H1 (cell line): ENCODE measurements at regions not wholly inside any gene's neighbourhood (a gene's known extent, or its start where the extent isn't known, plus 50 kb on each side); places are given as distances from the start of the nearest gene placed in this dataset.

ENCODE experiments used
- CTCF ChIA-PET: fragments of 300-600 bp; sonication (Branson Sonifier 250); formaldehyde crosslinking; loops from one replicate; lab custom pipeline; 2021; ENCODE audit not compliant: partially characterized antibody; lab: Charles Lee
- POLR2A ChIA-PET: fragments of 300-600 bp; sonication (Branson Sonifier 250); formaldehyde crosslinking; loops from one replicate; lab custom pipeline; 2021; ENCODE audit warnings: inconsistent platforms; ENCODE audit not compliant: partially characterized antibody; lab: Charles Lee
- DNase-seq, 2 experiments: peaks; one replicate each; pipeline versions ENCODE4 v3.0.0 to v3.0.0-alpha.2; 2010 to 2022; ENCODE audit warnings: low spot score in 2 of 2, low read depth in 1 of 2, mixed read lengths in 1 of 2
- FAIRE-seq: peaks from 2 replicates; lab custom pipeline; 2011; peaks lifted over from hg19 to GRCh38; lab: Jason Lieb, UNC
- H2AFZ ChIP-seq: 2 replicates; pipeline ENCODE4 v1.8.1; 2012; ENCODE audit warnings: low read length, inconsistent platforms
- H2AK5ac ChIP-seq: 2 replicates; pipeline ENCODE4 v1.6.1; 2013; ENCODE audit warnings: low read depth, low read length
- H2BK120ac ChIP-seq: replicated peaks from 2 replicates; pipeline ENCODE3; 2013; ENCODE audit warnings: low read depth, low read length, inconsistent platforms
- H2BK12ac ChIP-seq: 2 replicates; pipeline ENCODE4 v1.6.1; 2013; ENCODE audit warnings: low read depth, low read length
- H2BK15ac ChIP-seq: 2 replicates; pipeline ENCODE4 v1.6.1; 2013; ENCODE audit warnings: low read length
- H2BK20ac ChIP-seq: 2 replicates; pipeline ENCODE4 v1.6.1; 2013; ENCODE audit warnings: low read length
- H2BK5ac ChIP-seq: 2 replicates; pipeline ENCODE4 v1.6.1; 2013; ENCODE audit warnings: low read depth, low read length
- H3K14ac ChIP-seq: 2 replicates; pipeline ENCODE4 v1.6.1; 2013; ENCODE audit warnings: inconsistent platforms; ENCODE audit not compliant: insufficient read length
- H3K18ac ChIP-seq: 2 replicates; pipeline ENCODE4 v1.6.1; 2013; ENCODE audit warnings: low read length; ENCODE audit errors: extremely low read depth
- H3K23ac ChIP-seq: 2 replicates; pipeline ENCODE4 v1.6.1; 2013; ENCODE audit warnings: inconsistent platforms; ENCODE audit not compliant: insufficient read length
- H3K23me2 ChIP-seq: 2 replicates; pipeline ENCODE4 v1.6.1; 2013; ENCODE audit warnings: low read depth, low read length
- H3K27ac ChIP-seq: 2 replicates; pipeline ENCODE4 v1.6.1; 2011; ENCODE audit warnings: low read depth, low read length, inconsistent platforms
- H3K27me3 ChIP-seq, 4 experiments: replicated peaks in 1 of 4; 1 replicate in 1 of 4; 2 replicates in 3 of 4; pipeline versions ENCODE4 v1.6.1 to v1.8.1; 2011 to 2013; ENCODE audit warnings: low read length in 3 of 4, mild to moderate bottlenecking in 3 of 4, inconsistent platforms in 2 of 4, mixed read lengths in 2 of 4, moderate library complexity in 1 of 4; ENCODE audit not compliant: control insufficient read depth in 3 of 4, insufficient read depth in 3 of 4; ENCODE audit errors: extremely low read depth in 1 of 4
- H3K36me3 ChIP-seq, 4 experiments: 2 replicates each; pipeline versions ENCODE4 v1.6.1 to v1.8.1; 2011 to 2013; ENCODE audit warnings: mild to moderate bottlenecking in 4 of 4, low read length in 3 of 4, moderate library complexity in 2 of 4, control low read depth in 1 of 4, inconsistent platforms in 1 of 4; ENCODE audit not compliant: insufficient read depth in 4 of 4, control insufficient read depth in 2 of 4
- H3K4ac ChIP-seq: replicated peaks from 2 replicates; pipeline ENCODE3; 2013; ENCODE audit warnings: low read length, low read depth, mixed read lengths, inconsistent platforms; ENCODE audit not compliant: insufficient read length
- H3K4me1 ChIP-seq, 4 experiments: replicated peaks in 1 of 4; 1 replicate in 1 of 4; 2 replicates in 3 of 4; pipeline versions ENCODE4 v1.6.1 to v1.8.1; 2011 to 2013; ENCODE audit warnings: low read length in 3 of 4, inconsistent platforms in 2 of 4, mixed read lengths in 1 of 4; ENCODE audit not compliant: insufficient read depth in 4 of 4, control insufficient read depth in 3 of 4
- H3K4me2 ChIP-seq, 2 experiments: 2 replicates each; pipeline versions ENCODE4 v1.6.1 to v1.8.1; 2011 to 2013; ENCODE audit warnings: low read depth in 2 of 2, low read length in 2 of 2, control low read depth in 1 of 2, inconsistent platforms in 1 of 2, mild to moderate bottlenecking in 1 of 2; ENCODE audit not compliant: insufficient read depth in 1 of 2
- H3K4me3 ChIP-seq, 4 experiments: fragments of 200-600, 300-600 bp in 1 of 4; sonication (generic), shearing (Covaris generic), sonication (Bioruptor Twin) in 1 of 4; 2 replicates each; pipeline versions ENCODE4 v1.5.1 to v1.8.1; 2011 to 2016; ENCODE audit warnings: low read length in 4 of 4, low read depth in 3 of 4, control low read depth in 2 of 4, inconsistent platforms in 2 of 4, mild to moderate bottlenecking in 2 of 4, mixed read lengths in 1 of 4, moderate library complexity in 1 of 4; ENCODE audit not compliant: insufficient read depth in 2 of 4; ENCODE audit errors: extremely low read depth in 1 of 4
- H3K56ac ChIP-seq: replicated peaks from 2 replicates; pipeline ENCODE3; 2013; ENCODE audit warnings: low read depth, mild to moderate bottlenecking, mixed read lengths, low read length, inconsistent platforms; ENCODE audit not compliant: insufficient read length
- H3K79me1 ChIP-seq: 2 replicates; pipeline ENCODE4 v1.6.1; 2013; ENCODE audit warnings: low read depth, low read length, control low read depth
- H3K79me2 ChIP-seq, 2 experiments: 2 replicates each; pipeline versions ENCODE4 v1.6.1 to v1.8.1; 2012 to 2013; ENCODE audit warnings: low read length in 2 of 2, mild to moderate bottlenecking in 2 of 2, inconsistent platforms in 1 of 2; ENCODE audit not compliant: insufficient read depth in 2 of 2, control insufficient read depth in 1 of 2
- H3K9ac ChIP-seq, 4 experiments: replicated peaks in 1 of 4; 1 replicate in 1 of 4; 2 replicates in 3 of 4; pipeline versions ENCODE4 v1.6.1 to v1.8.1; 2011 to 2013; ENCODE audit warnings: low read depth in 3 of 4, low read length in 3 of 4, control low read depth in 2 of 4, mild to moderate bottlenecking in 2 of 4, moderate library complexity in 2 of 4, inconsistent platforms in 1 of 4; ENCODE audit errors: extremely low read depth in 1 of 4
- H3K9me3 ChIP-seq, 2 experiments: 2 replicates each; pipeline versions ENCODE4 v1.6.1 to v1.8.1; 2012 to 2013; ENCODE audit warnings: mild to moderate bottlenecking in 2 of 2, moderate library complexity in 2 of 2, control low read depth in 1 of 2, inconsistent platforms in 1 of 2, low read depth in 1 of 2, low read length in 1 of 2, mixed read lengths in 1 of 2; ENCODE audit not compliant: insufficient read depth in 2 of 2
- H4K20me1 ChIP-seq, 2 experiments: replicated peaks in 1 of 2; 2 replicates each; pipeline versions ENCODE3 to v1.8.1; 2011 to 2013; ENCODE audit warnings: inconsistent platforms in 2 of 2, low read length in 2 of 2, mild to moderate bottlenecking in 1 of 2; ENCODE audit not compliant: insufficient read depth in 2 of 2, control insufficient read depth in 1 of 2
- H4K5ac ChIP-seq: 2 replicates; pipeline ENCODE4 v1.6.1; 2013; ENCODE audit warnings: low read length, low read depth, mixed read lengths, inconsistent platforms; ENCODE audit not compliant: insufficient read length
- H4K8ac ChIP-seq: 2 replicates; pipeline ENCODE4 v1.8.0; 2013; ENCODE audit warnings: mild to moderate bottlenecking, moderate library complexity, low read length, inconsistent platforms; ENCODE audit not compliant: insufficient read depth; ENCODE audit errors: extremely low read depth
- H4K91ac ChIP-seq: replicated peaks from 2 replicates; pipeline ENCODE3; 2013; ENCODE audit warnings: low read length, mixed read lengths, inconsistent platforms; ENCODE audit not compliant: insufficient read length
- CBX8 ChIP-seq: fragments of 300-800, 300-1000 bp; sonication (generic); IDR thresholded peaks from 2 replicates; pipeline ENCODE4 v1.7.1; 2016; ENCODE audit warnings: low read depth, low read length, borderline replicate concordance
- CHD1 ChIP-seq: IDR thresholded peaks from 2 replicates; pipeline ENCODE4 v1.6.1; 2012; ENCODE audit warnings: low read depth, low read length, improper control_type of control experiment
- CREB1 ChIP-seq: IDR thresholded peaks from 2 replicates; pipeline ENCODE4 v1.6.1; 2012; ENCODE audit warnings: inconsistent platforms
- EGR1 ChIP-seq: IDR thresholded peaks from 2 replicates; pipeline ENCODE4 v1.6.1; 2011; ENCODE audit warnings: low read depth, low read length, borderline replicate concordance
- GTF2F1 ChIP-seq: IDR thresholded peaks from 2 replicates; pipeline ENCODE4 v1.6.1; 2012; ENCODE audit warnings: low read depth, low read length, improper control_type of control experiment, borderline replicate concordance
- HDAC6 ChIP-seq: IDR thresholded peaks from one replicate; pipeline ENCODE4 v1.7.1; 2012; ENCODE audit warnings: low read depth, mild to moderate bottlenecking, inconsistent platforms, low read length, moderate library complexity
- JUND ChIP-seq: IDR thresholded peaks from 2 replicates; pipeline ENCODE4 v1.6.1; 2011; ENCODE audit warnings: mild to moderate bottlenecking, improper control_type of control experiment, low read length
- KDM1A ChIP-seq: fragments of 200-600, 300-600 bp; sonication (generic); IDR thresholded peaks from 2 replicates; pipeline ENCODE4 v1.7.1; 2016; ENCODE audit warnings: mild to moderate bottlenecking, low read length, borderline replicate concordance
- NANOG ChIP-seq: IDR thresholded peaks from 2 replicates; pipeline ENCODE4 v1.6.1; 2011; ENCODE audit warnings: low read length, low read depth, mild to moderate bottlenecking, inconsistent platforms; ENCODE audit not compliant: insufficient read depth, poor library complexity, severe bottlenecking
- SAP30 ChIP-seq: fragments of 300-600 bp; sonication (generic); IDR thresholded peaks from 2 replicates; pipeline ENCODE4 v1.7.1; 2012; ENCODE audit warnings: low read length, moderate library complexity, mild to moderate bottlenecking, inconsistent platforms; ENCODE audit not compliant: insufficient read depth, insufficient replicate concordance
- SIN3A ChIP-seq, 2 experiments: IDR thresholded peaks in 1 of 2; conservative IDR thresholded peaks in 1 of 2; 2 replicates each; pipeline ENCODE4 v1.6.1; 2011 to 2012; ENCODE audit warnings: low read length in 2 of 2, improper control_type of control experiment in 1 of 2, low read depth in 1 of 2, mild to moderate bottlenecking in 1 of 2
- SIX5 ChIP-seq: IDR thresholded peaks from 2 replicates; pipeline ENCODE4 v1.6.1; 2011; ENCODE audit warnings: mild to moderate bottlenecking, low read depth, low read length
- SP2 ChIP-seq: IDR thresholded peaks from 2 replicates; pipeline ENCODE4 v1.6.1; 2012; ENCODE audit warnings: mild to moderate bottlenecking, low read length, inconsistent platforms
- SRF ChIP-seq: IDR thresholded peaks from 2 replicates; pipeline ENCODE4 v1.6.1; 2011; ENCODE audit warnings: mild to moderate bottlenecking, low read depth, low read length, moderate library complexity
- TAF1 ChIP-seq: IDR thresholded peaks from 2 replicates; pipeline ENCODE4 v1.6.1; 2011; ENCODE audit warnings: mild to moderate bottlenecking, low read depth, low read length
- WGBS, 2 experiments: shearing (Covaris generic) in 1 of 2; methylation state at CpG; one replicate each; pipeline versions ENCODE4 v1.1.6 to v1.1.7; 2013 to 2015; ENCODE audit warnings: low lambda C conversion rate in 2 of 2, mixed read lengths in 2 of 2, inconsistent platforms in 1 of 2, low coverage in 1 of 2, missing lambda C conversion rate in 1 of 2; ENCODE audit not compliant: insufficient replicate concordance in 2 of 2, insufficient coverage in 1 of 2, insufficient read length in 1 of 2; ENCODE audit errors: extremely low coverage in 1 of 2, missing lambda C conversion rate in 1 of 2; 5-methylcytosine and 5-hydroxymethylcytosine counted together

- Histone ChIP-seq H4K8ac (no peak overlapping the region), H2BK5ac (no peak overlapping the region), H3K36me3 (no peaks in the 10 kb centered on the region), H2BK15ac (no peak overlapping the region), H2BK12ac (no peak overlapping the region), H3K4me1 (no peaks in the 10 kb centered on the region), H3K4me3 (no peak overlapping the region), H3K9ac (no peak overlapping the region), H2AFZ (no peak overlapping the region), H3K23ac (no peak overlapping the region), H2BK20ac (no peak overlapping the region), H2BK120ac (no peak overlapping the region), H3K56ac (no peak overlapping the region), H3K4me2 (no peak overlapping the region), H4K5ac (no peak overlapping the region), H3K18ac (no peak overlapping the region), H3K23me2 (no peaks in the 10 kb centered on the region), H3K27me3 (no peaks in the 10 kb centered on the region), H3K4ac (no peak overlapping the region), H4K91ac (no peak overlapping the region), H3K27ac (no peak overlapping the region), H3K79me2 (no peaks in the 10 kb centered on the region), H4K20me1 (no peaks in the 10 kb centered on the region), H3K14ac (no peak overlapping the region), H3K79me1 (no peaks in the 10 kb centered on the region), H3K9me3 (no peaks in the 10 kb centered on the region), H2AK5ac (no peak overlapping the region)
- no peak for DNase-seq
- POLR2A ChIA-PET, result no interaction called here
- no peak for TF ChIP-seq SAP30
- no peak for TF ChIP-seq SP2
- no peak for TF ChIP-seq CHD1
- no peak for TF ChIP-seq CBX8
- no peak for TF ChIP-seq EGR1
- no peak for TF ChIP-seq SIN3A (conservative IDR thresholded peaks at IDR 0.05 in 1 of 2, IDR thresholded peaks at IDR 0.05 in 1 of 2; ENCODE audit: low read depth in 1 of 2, low read length in 2 of 2)
- no peak for TF ChIP-seq KDM1A
- TF ChIP-seq SIX5, result no peak
- no peak for TF ChIP-seq GTF2F1
- TF ChIP-seq JUND, result no peak
- TF ChIP-seq SRF, result no peak
- no peak for TF ChIP-seq CREB1
- TF ChIP-seq TAF1, result no peak
- no peak for TF ChIP-seq HDAC6
- no peak for TF ChIP-seq NANOG
- FAIRE-seq, result no peak
- 91% methylated on average over 5 of the region's 5 CpGs; no CpG with 5 or more reads in 1 of the 2 experiments for WGBS, 2 experiments
- CTCF ChIA-PET, result no interaction called here
These were observed 879.7 kb upstream of the GJE1 start for GRCh38 chr6:141252828-141253608.
